K562 (cell line): ENCODE measurements at regions not wholly inside any gene's neighbourhood (a gene's known extent, or its start where the extent isn't known, plus 50 kb on each side); places are given as distances from the start of the nearest gene placed in this dataset.

Source experiments
- C11orf30 ChIP-seq: fragments of 450-650 bp; IDR thresholded peaks from 2 replicates; pipeline ENCODE4 v1.6.1; 2016; ENCODE audit warnings: low read depth, mild to moderate bottlenecking
- CHD7 ChIP-seq: fragments of 200-600 bp; sonication (generic); IDR thresholded peaks from one replicate; pipeline ENCODE4 v1.6.1; 2012; ENCODE audit warnings: mild to moderate bottlenecking, low read depth, low read length, inconsistent platforms
- GABPB1 ChIP-seq: sonication (generic); formaldehyde crosslinking; IDR thresholded peaks from 2 replicates; pipeline ENCODE4 v1.8.0; 2022; ENCODE audit warnings: mild to moderate bottlenecking, missing genetic modification reagents
- MXD1 ChIP-seq: fragments of 250-450 bp; sonication (Bioruptor Pico); IDR thresholded peaks from 2 replicates; pipeline ENCODE4 v1.8.0; 2021; ENCODE audit warnings: borderline replicate concordance, mild to moderate bottlenecking, moderate library complexity; ENCODE audit not compliant: poor library complexity, severe bottlenecking
- NKRF ChIP-seq: fragments of 450-650 bp; IDR thresholded peaks from 2 replicates; pipeline ENCODE4 v1.6.1; 2016; ENCODE audit warnings: borderline replicate concordance
- RUNX1 ChIP-seq: sonication (generic); IDR thresholded peaks from 2 replicates; pipeline ENCODE4 v1.6.1; 2016; ENCODE audit warnings: antibody characterized with exemption, low read depth
- SETDB1 ChIP-seq: IDR thresholded peaks from one replicate; pipeline ENCODE4 v1.6.1; 2012; ENCODE audit warnings: low read length, control low read depth, inconsistent platforms
- TAF15 ChIP-seq: fragments of 200-400 bp; formaldehyde crosslinking; IDR thresholded peaks from 2 replicates; pipeline ENCODE4 v1.6.1; 2017; ENCODE audit warnings: mild to moderate bottlenecking, low read depth, low read length, moderate library complexity
- THRB ChIP-seq: fragments of 450-650 bp; formaldehyde crosslinking; conservative IDR thresholded peaks from 2 replicates; pipeline ENCODE4 v1.4.0; 2022; ENCODE audit warnings: mild to moderate bottlenecking, missing genetic modification characterization
- ZNF398 ChIP-seq: fragments of 250-450 bp; sonication (Bioruptor Pico); IDR thresholded peaks from 2 replicates; pipeline ENCODE4 v1.8.0; 2021; ENCODE audit warnings: moderate library complexity, mild to moderate bottlenecking, inconsistent platforms
- ZNF507 ChIP-seq: conservative IDR thresholded peaks from 2 replicates; pipeline ENCODE4 v1.6.1; 2017; ENCODE audit warnings: missing genetic modification characterization, missing compliant biosample characterization

- no peak for TF ChIP-seq CHD7
- no peak for TF ChIP-seq THRB (CRISPR knock-in tag)
- TF ChIP-seq RUNX1: no peak
- no peak for TF ChIP-seq MXD1 (CRISPR knock-in tag)
- no peak for TF ChIP-seq TAF15
- TF ChIP-seq C11orf30: no peak
- TF ChIP-seq NKRF: no peak
- TF ChIP-seq ZNF507 (tag): no peak
- no peak for TF ChIP-seq ZNF398
- no peak for TF ChIP-seq SETDB1
- TF ChIP-seq GABPB1 (CRISPR knock-in tag): no peak
Measured at GRCh38 chr7:96471606-96472005, 149.7 kb upstream of the SLC25A13 start (continued).
